ENCODE measurements at regions not wholly inside any gene's neighbourhood (a gene's known extent, or its start where the extent isn't known, plus 50 kb on each side); places are given as distances from the start of the nearest gene placed in this dataset.

GRCh38 chr12:46490635-46491034 lies 118.1 kb upstream of the SLC38A2 start:
- CTCF ChIA-PET: interaction anchor here (0.6 kb wide), 1 partner anchor 524 kb away, joined by 3 read pairs; no protein-coding TSS in a partner anchor
- intact Hi-C loops (cut with micrococcal nuclease): no loop called here
- H3K27me3 Mint-ChIP-seq (ENCODE audit: low read depth): no peaks in the 10 kb centered on the region
- no peaks in the 10 kb centered on the region for H3K9me3 Mint-ChIP-seq
- no peak for DNase-seq
- H3K4me3 Mint-ChIP-seq: no peak overlapping the region
- no peaks in the 10 kb centered on the region for H3K4me1 Mint-ChIP-seq (ENCODE audit: low read depth)
- no peak overlapping the region for H3K27ac Mint-ChIP-seq
- H3K36me3 Mint-ChIP-seq (ENCODE audit: low read depth): no peaks in the 10 kb centered on the region

- H3K36me3 Mint-ChIP-seq (ENCODE audit: low read depth): no peaks in the 10 kb centered on the region
These were observed 117.4 kb upstream of the SLC38A2 start for GRCh38 chr12:46489951-46490388.

GRCh38 chr12:46487567-46488131 lies 115.1 kb upstream of the SLC38A2 start:
- Mint-ChIP-seq H3K36me3 (ENCODE audit: low read depth) (no peaks in the 10 kb centered on the region), H3K4me3 (no peak overlapping the region), H3K27ac (no peak overlapping the region), H3K9me3 (no peaks in the 10 kb centered on the region), H3K4me1 (ENCODE audit: low read depth) (no peaks in the 10 kb centered on the region), H3K27me3 (ENCODE audit: low read depth) (no peaks in the 10 kb centered on the region)
- no peak for DNase-seq
- CTCF ChIA-PET: no interaction called here
- intact Hi-C loops (cut with micrococcal nuclease): no loop called here

More at GRCh38 chr12:46489951-46490388, 117.4 kb upstream of the SLC38A2 start:
- intact Hi-C loops (cut with micrococcal nuclease): no loop called here
- no peak overlapping the region for H3K27ac Mint-ChIP-seq
- H3K4me1 Mint-ChIP-seq (ENCODE audit: low read depth): no peaks in the 10 kb centered on the region
- H3K4me3 Mint-ChIP-seq: no peak overlapping the region
- CTCF ChIA-PET: no interaction called here
- DNase-seq: no peak
- H3K9me3 Mint-ChIP-seq: no peaks in the 10 kb centered on the region
- H3K27me3 Mint-ChIP-seq (ENCODE audit: low read depth): no peaks in the 10 kb centered on the region

GRCh38 chr12:46486588-46486987 lies 114.0 kb upstream of the SLC38A2 start:
- no peak overlapping the region for H3K4me3 Mint-ChIP-seq
- H3K27me3 Mint-ChIP-seq (ENCODE audit: low read depth): no peaks in the 10 kb centered on the region
- H3K36me3 Mint-ChIP-seq (ENCODE audit: low read depth): no peaks in the 10 kb centered on the region
- CTCF ChIA-PET: no interaction called here
- DNase-seq: no peak
- H3K27ac Mint-ChIP-seq: no peak overlapping the region
- H3K4me1 Mint-ChIP-seq (ENCODE audit: low read depth): no peaks in the 10 kb centered on the region
- intact Hi-C loops (cut with micrococcal nuclease): no loop called here
- H3K9me3 Mint-ChIP-seq: no peaks in the 10 kb centered on the region

GRCh38 chr12:46485853-46486252 lies 113.3 kb upstream of the SLC38A2 start:
- Mint-ChIP-seq H3K27me3 (ENCODE audit: low read depth) (no peaks in the 10 kb centered on the region), H3K27ac (no peak overlapping the region), H3K9me3 (no peaks in the 10 kb centered on the region), H3K4me3 (no peak overlapping the region), H3K36me3 (ENCODE audit: low read depth) (no peaks in the 10 kb centered on the region), H3K4me1 (ENCODE audit: low read depth) (no peaks in the 10 kb centered on the region)
- intact Hi-C loops (cut with micrococcal nuclease): no loop called here
- CTCF ChIA-PET: no interaction called here
- DNase-seq: no peak

- no peak for DNase-seq
- Mint-ChIP-seq H3K36me3 (ENCODE audit: low read depth) (no peaks in the 10 kb centered on the region), H3K4me3 (no peak overlapping the region), H3K27me3 (ENCODE audit: low read depth) (no peaks in the 10 kb centered on the region), H3K27ac (no peak overlapping the region), H3K9me3 (no peaks in the 10 kb centered on the region), H3K4me1 (ENCODE audit: low read depth) (no peaks in the 10 kb centered on the region)
- intact Hi-C loops (cut with micrococcal nuclease): no loop called here
- CTCF ChIA-PET: interaction anchor here (0.9 to 1.0 kb wide), 3 partner anchors 32 to 360 kb away, joined by 3 to 4 read pairs (median 3); no protein-coding TSS in a partner anchor
These were observed 112.0 kb upstream of the SLC38A2 start for GRCh38 chr12:46484396-46485061.

GRCh38 chr12:46483572-46484395 lies 111.2 kb upstream of the SLC38A2 start:
- Mint-ChIP-seq H3K36me3 (ENCODE audit: low read depth) (no peaks in the 10 kb centered on the region), H3K27me3 (ENCODE audit: low read depth) (no peaks in the 10 kb centered on the region), H3K4me1 (ENCODE audit: low read depth) (no peaks in the 10 kb centered on the region), H3K4me3 (no peak overlapping the region), H3K27ac (no peak overlapping the region), H3K9me3 (no peaks in the 10 kb centered on the region)
- CTCF ChIA-PET: interaction anchor here (0.9 to 1.0 kb wide), 3 partner anchors 33 to 359 kb away, joined by 3 to 4 read pairs (median 3); no protein-coding TSS in a partner anchor
- intact Hi-C loops (cut with micrococcal nuclease): no loop called here
- DNase-seq: no peak

GRCh38 chr12:46480724-46481123 lies 108.2 kb upstream of the SLC38A2 start:
- no peaks in the 10 kb centered on the region for H3K27me3 Mint-ChIP-seq (ENCODE audit: low read depth)
- intact Hi-C loops (cut with micrococcal nuclease): no loop called here
- no peaks in the 10 kb centered on the region for H3K36me3 Mint-ChIP-seq (ENCODE audit: low read depth)
- CTCF ChIA-PET: no interaction called here
- H3K4me3 Mint-ChIP-seq: no peak overlapping the region
- H3K4me1 Mint-ChIP-seq (ENCODE audit: low read depth): peaks cover 2% of the 10 kb centered on the region
- no peak overlapping the region for H3K27ac Mint-ChIP-seq
- no peaks in the 10 kb centered on the region for H3K9me3 Mint-ChIP-seq
- no peak for DNase-seq

- CTCF ChIA-PET: no interaction called here
- Mint-ChIP-seq H3K36me3 (ENCODE audit: low read depth) (no peaks in the 10 kb centered on the region), H3K4me3 (no peak overlapping the region), H3K27ac (no peak overlapping the region), H3K4me1 (ENCODE audit: low read depth) (peaks cover 2% of the 10 kb centered on the region), H3K27me3 (ENCODE audit: low read depth) (no peaks in the 10 kb centered on the region), H3K9me3 (no peaks in the 10 kb centered on the region)
- no peak for DNase-seq
- intact Hi-C loops (cut with micrococcal nuclease): no loop called here
These were observed 107.7 kb upstream of the SLC38A2 start for GRCh38 chr12:46480316-46480715.

GRCh38 chr12:46478123-46478522 lies 105.5 kb upstream of the SLC38A2 start:
- intact Hi-C loops (cut with micrococcal nuclease): no loop called here
- CTCF ChIA-PET: no interaction called here
- Mint-ChIP-seq H3K9me3 (no peaks in the 10 kb centered on the region), H3K36me3 (ENCODE audit: low read depth) (no peaks in the 10 kb centered on the region), H3K4me3 (no peak overlapping the region), H3K27me3 (ENCODE audit: low read depth) (no peaks in the 10 kb centered on the region), H3K4me1 (ENCODE audit: low read depth) (peaks cover 8% of the 10 kb centered on the region), H3K27ac (no peak overlapping the region)
- no peak for DNase-seq

- CTCF ChIA-PET: no interaction called here
- intact Hi-C loops (cut with micrococcal nuclease): no loop called here
- DNase-seq: no peak
- Mint-ChIP-seq H3K36me3 (ENCODE audit: low read depth) (no peaks in the 10 kb centered on the region), H3K4me1 (ENCODE audit: low read depth) (peaks cover 8% of the 10 kb centered on the region), H3K27ac (no peak overlapping the region), H3K27me3 (ENCODE audit: low read depth) (no peaks in the 10 kb centered on the region), H3K9me3 (no peaks in the 10 kb centered on the region), H3K4me3 (no peak overlapping the region)
These were observed 105.0 kb upstream of the SLC38A2 start for GRCh38 chr12:46477541-46477940.

GRCh38 chr12:46475972-46476645 lies 103.5 kb upstream of the SLC38A2 start:
- no peaks in the 10 kb centered on the region for H3K36me3 Mint-ChIP-seq (ENCODE audit: low read depth)
- H3K4me3 Mint-ChIP-seq: no peak overlapping the region
- peaks cover 8% of the 10 kb centered on the region for H3K4me1 Mint-ChIP-seq (ENCODE audit: low read depth)
- H3K27ac Mint-ChIP-seq: no peak overlapping the region
- DNase-seq: no peak
- intact Hi-C loops (cut with micrococcal nuclease): no loop called here
- CTCF ChIA-PET: interaction anchor here (0.6 to 0.7 kb wide), 2 partner anchors 44 to 322 kb away, joined by 3 to 5 read pairs; no protein-coding TSS in a partner anchor
- no peaks in the 10 kb centered on the region for H3K9me3 Mint-ChIP-seq
- H3K27me3 Mint-ChIP-seq (ENCODE audit: low read depth): no peaks in the 10 kb centered on the region

Data from activated naive CD4-positive, alpha-beta T cell treated with anti-CD3 and anti-CD28 coated beads for 36 hours (primary cell).